GM10266 (cell line): ENCODE measurements at regions not wholly inside any gene's neighbourhood (a gene's known extent, or its start where the extent isn't known, plus 50 kb on each side); places are given as distances from the start of the nearest gene placed in this dataset.

Source experiments
- DNase-seq: peaks from one replicate; pipeline ENCODE4 v3.0.0; 2012; ENCODE audit errors: extremely low spot score
- CTCF ChIP-seq: IDR thresholded peaks from 2 replicates; pipeline ENCODE4 v1.5.1; 2012; ENCODE audit warnings: mild to moderate bottlenecking, low read depth; ENCODE audit not compliant: control insufficient read depth, insufficient read depth; ENCODE audit errors: missing control alignments

- TF ChIP-seq CTCF, result no peak
- DNase-seq, result no peak
Observed at GRCh38 chr2:41937464-41937906, 110.3 kb upstream of the PKDCC start.

- no peak for TF ChIP-seq CTCF
- no peak for DNase-seq
Observed at GRCh38 chr2:41937921-41938708, 109.7 kb upstream of the PKDCC start.

GRCh38 chr2:41940060-41940744 is 107.6 kb upstream of the PKDCC start:
- DNase-seq, result no peak
- no peak for TF ChIP-seq CTCF

GRCh38 chr2:41940745-41941063 is 107.1 kb upstream of the PKDCC start:
- DNase-seq, result no peak
- no peak for TF ChIP-seq CTCF

- no peak for TF ChIP-seq CTCF
- DNase-seq, result no peak
Observed at GRCh38 chr2:41941831-41942230, 106.0 kb upstream of the PKDCC start.

- no peak for DNase-seq
- TF ChIP-seq CTCF, result no peak
Observed at GRCh38 chr2:41942278-41942677, 105.5 kb upstream of the PKDCC start.

GRCh38 chr2:41943159-41943558 is 104.7 kb upstream of the PKDCC start:
- TF ChIP-seq CTCF, result no peak
- DNase-seq, result no peak
